ENCODE measurements at regions not wholly inside any gene's neighbourhood (a gene's known extent, or its start where the extent isn't known, plus 50 kb on each side); places are given as distances from the start of the nearest gene placed in this dataset.

DNA sequence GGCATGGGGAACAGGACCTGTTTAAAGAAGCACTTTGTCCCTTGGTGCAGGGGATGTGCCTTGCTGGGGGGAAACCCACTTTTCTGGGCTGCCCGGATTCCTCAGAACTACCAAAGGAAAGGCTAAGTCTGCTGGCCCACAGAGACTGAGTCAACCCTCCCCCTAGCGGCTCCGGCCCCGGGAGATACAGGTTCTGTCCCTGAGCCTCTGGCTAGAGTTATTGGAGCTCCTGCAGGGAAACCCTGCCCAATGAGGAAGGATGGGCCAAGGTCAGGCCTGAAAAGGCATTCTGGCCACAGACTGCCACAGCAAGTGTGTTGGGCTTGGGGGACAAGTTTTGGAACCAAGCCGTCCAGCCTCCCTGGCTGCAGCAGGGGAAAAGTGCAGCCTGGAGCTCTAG lies 490.9 kb upstream of the ACTRT1 start:
- H3K4me1 ChIP-seq (ENCODE audit: insufficient read depth): no peaks in the 10 kb centered on the region
- no peak overlapping the region for H3K4me2 ChIP-seq
- H3K36me3 ChIP-seq (replicated peaks; ENCODE audit: insufficient read depth, low read depth): no peaks in the 10 kb centered on the region
- H3K79me2 ChIP-seq: no peaks in the 10 kb centered on the region
- no peak overlapping the region for H3K4me3 ChIP-seq
- H3K27ac ChIP-seq: no peak overlapping the region
- H4K20me1 ChIP-seq (ENCODE audit: insufficient read depth, poor library complexity, severe bottlenecking): no peaks in the 10 kb centered on the region
- 87% methylated on average over 5 of the region's 5 CpGs for WGBS (ENCODE audit: low lambda C conversion rate, missing lambda C conversion rate)
- H3K27me3 ChIP-seq: no peaks in the 10 kb centered on the region
- no peaks in the 10 kb centered on the region for H3K9me2 ChIP-seq (replicated peaks; ENCODE audit: insufficient read depth)
- no peak overlapping the region for H2AFZ ChIP-seq
- TF ChIP-seq EZH2phosphoT487 (IDR thresholded peaks at IDR 0.05; ENCODE audit: low read depth, severe bottlenecking, unreplicated experiment) (no peak), EZH2 (IDR thresholded peaks at IDR 0.05; ENCODE audit: borderline replicate concordance) (no peak)
- TF ChIP-seq, protein P1, sequence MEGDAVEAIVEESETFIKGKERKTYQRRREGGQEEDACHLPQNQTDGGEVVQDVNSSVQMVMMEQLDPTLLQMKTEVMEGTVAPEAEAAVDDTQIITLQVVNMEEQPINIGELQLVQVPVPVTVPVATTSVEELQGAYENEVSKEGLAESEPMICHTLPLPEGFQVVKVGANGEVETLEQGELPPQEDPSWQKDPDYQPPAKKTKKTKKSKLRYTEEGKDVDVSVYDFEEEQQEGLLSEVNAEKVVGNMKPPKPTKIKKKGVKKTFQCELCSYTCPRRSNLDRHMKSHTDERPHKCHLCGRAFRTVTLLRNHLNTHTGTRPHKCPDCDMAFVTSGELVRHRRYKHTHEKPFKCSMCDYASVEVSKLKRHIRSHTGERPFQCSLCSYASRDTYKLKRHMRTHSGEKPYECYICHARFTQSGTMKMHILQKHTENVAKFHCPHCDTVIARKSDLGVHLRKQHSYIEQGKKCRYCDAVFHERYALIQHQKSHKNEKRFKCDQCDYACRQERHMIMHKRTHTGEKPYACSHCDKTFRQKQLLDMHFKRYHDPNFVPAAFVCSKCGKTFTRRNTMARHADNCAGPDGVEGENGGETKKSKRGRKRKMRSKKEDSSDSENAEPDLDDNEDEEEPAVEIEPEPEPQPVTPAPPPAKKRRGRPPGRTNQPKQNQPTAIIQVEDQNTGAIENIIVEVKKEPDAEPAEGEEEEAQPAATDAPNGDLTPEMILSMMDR (IDR thresholded peaks at IDR 0.05; ENCODE audit: poor library complexity): no peak
- DNase-seq (ENCODE audit: low spot score): no peak
- H3K9me3 ChIP-seq (ENCODE audit: low read depth): no peaks in the 10 kb centered on the region

DNA sequence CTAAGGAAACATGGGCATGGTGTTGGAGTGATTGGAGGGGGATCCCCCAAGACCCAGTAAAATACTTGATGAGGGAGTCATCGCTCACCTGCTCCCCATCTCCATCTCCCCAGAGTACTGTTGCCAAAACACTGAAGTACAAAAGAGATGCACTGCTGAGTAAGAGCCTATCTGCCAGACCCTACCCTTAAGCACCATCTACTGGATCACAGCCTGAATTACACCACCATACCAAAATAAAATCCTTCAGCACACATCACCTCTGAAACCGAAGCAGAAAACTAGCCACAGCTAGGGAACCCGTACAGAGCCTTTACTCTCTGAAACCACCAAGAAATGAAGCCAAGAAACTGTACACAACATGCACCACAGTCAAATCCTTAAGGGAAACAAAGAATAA lies 466.3 kb upstream of the ACTRT1 start:
- no peaks in the 10 kb centered on the region for H3K79me2 ChIP-seq
- H3K27me3 ChIP-seq: no peaks in the 10 kb centered on the region
- H3K4me2 ChIP-seq: no peak overlapping the region
- WGBS (ENCODE audit: low lambda C conversion rate, missing lambda C conversion rate): 62% methylated on average over 3 of the region's 3 CpGs
- no peak overlapping the region for H3K4me3 ChIP-seq
- TF ChIP-seq EZH2phosphoT487 (IDR thresholded peaks at IDR 0.05; ENCODE audit: low read depth, severe bottlenecking, unreplicated experiment) (no peak), EZH2 (IDR thresholded peaks at IDR 0.05; ENCODE audit: borderline replicate concordance) (no peak)
- TF ChIP-seq, protein P1 (IDR thresholded peaks at IDR 0.05; ENCODE audit: poor library complexity): peak; percentile 39
- H2AFZ ChIP-seq: no peak overlapping the region
- no peaks in the 10 kb centered on the region for H3K9me3 ChIP-seq (ENCODE audit: low read depth)
- H3K4me1 ChIP-seq (ENCODE audit: insufficient read depth): no peaks in the 10 kb centered on the region
- no peaks in the 10 kb centered on the region for H4K20me1 ChIP-seq (ENCODE audit: insufficient read depth, poor library complexity, severe bottlenecking)
- no peaks in the 10 kb centered on the region for H3K36me3 ChIP-seq (replicated peaks; ENCODE audit: insufficient read depth, low read depth)
- peak; percentile 7 for DNase-seq (ENCODE audit: low spot score)
- H3K9me2 ChIP-seq (replicated peaks; ENCODE audit: insufficient read depth): no peaks in the 10 kb centered on the region
- no peak overlapping the region for H3K27ac ChIP-seq

DNA sequence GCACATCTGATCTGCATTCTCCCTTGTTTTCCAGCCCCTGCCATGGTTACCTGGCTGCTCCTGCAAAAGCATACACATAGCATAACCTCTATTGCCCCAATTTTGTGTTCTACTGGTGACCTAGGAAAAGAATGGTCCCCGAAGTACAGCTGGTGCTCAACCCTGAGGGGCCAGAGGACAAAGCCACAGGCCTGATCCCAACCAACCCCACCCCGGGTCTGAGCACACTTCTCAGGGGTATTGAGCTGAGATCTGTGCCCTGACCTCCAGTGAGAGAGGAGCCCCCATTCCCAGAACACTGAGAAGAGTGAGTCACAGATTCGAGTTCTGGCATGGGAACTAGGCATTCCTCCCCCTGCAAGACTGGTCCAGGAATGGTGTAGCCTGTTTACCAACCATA lies 465.5 kb upstream of the ACTRT1 start:
- H3K4me2 ChIP-seq: no peak overlapping the region
- no peak for DNase-seq (ENCODE audit: low spot score)
- no peaks in the 10 kb centered on the region for H3K27me3 ChIP-seq
- H3K27ac ChIP-seq: no peak overlapping the region
- no peak overlapping the region for H3K4me3 ChIP-seq
- H3K36me3 ChIP-seq (replicated peaks; ENCODE audit: insufficient read depth, low read depth): no peaks in the 10 kb centered on the region
- H3K9me2 ChIP-seq (replicated peaks; ENCODE audit: insufficient read depth): no peaks in the 10 kb centered on the region
- 65% methylated on average over 3 of the region's 3 CpGs for WGBS (ENCODE audit: low lambda C conversion rate, missing lambda C conversion rate)
- H2AFZ ChIP-seq: no peak overlapping the region
- TF ChIP-seq EZH2phosphoT487 (IDR thresholded peaks at IDR 0.05; ENCODE audit: low read depth, severe bottlenecking, unreplicated experiment) (no peak), EZH2 (IDR thresholded peaks at IDR 0.05; ENCODE audit: borderline replicate concordance) (no peak)
- TF ChIP-seq, protein P1 (IDR thresholded peaks at IDR 0.05; ENCODE audit: poor library complexity): no peak
- H3K79me2 ChIP-seq: no peaks in the 10 kb centered on the region
- H4K20me1 ChIP-seq (ENCODE audit: insufficient read depth, poor library complexity, severe bottlenecking): no peaks in the 10 kb centered on the region
- no peaks in the 10 kb centered on the region for H3K4me1 ChIP-seq (ENCODE audit: insufficient read depth)
- no peaks in the 10 kb centered on the region for H3K9me3 ChIP-seq (ENCODE audit: low read depth)

DNA sequence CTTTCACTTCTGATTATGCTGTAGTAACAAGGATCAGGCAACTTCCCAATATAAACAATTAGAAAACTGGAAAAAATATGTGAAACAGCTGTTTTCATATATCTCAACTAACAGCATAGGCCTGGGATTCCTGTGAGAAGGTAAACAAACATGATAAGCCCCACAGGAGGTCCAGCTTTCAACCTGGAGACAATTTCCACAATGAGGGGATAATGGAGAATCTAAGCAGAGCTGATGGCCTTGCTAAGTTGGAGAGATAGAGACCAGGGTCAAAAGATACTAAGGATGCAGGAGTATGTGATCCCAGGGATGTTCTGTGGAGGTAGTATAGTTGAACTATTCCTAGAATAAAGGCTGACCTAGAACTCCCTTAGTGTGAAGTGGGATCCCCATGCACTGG lies 452.3 kb upstream of the ACTRT1 start:
- Histone ChIP-seq H3K4me1 (ENCODE audit: insufficient read depth) (no peaks in the 10 kb centered on the region), H3K27ac (no peak overlapping the region), H3K36me3 (replicated peaks; ENCODE audit: insufficient read depth, low read depth) (no peaks in the 10 kb centered on the region), H3K27me3 (no peaks in the 10 kb centered on the region), H2AFZ (no peak overlapping the region), H3K79me2 (no peaks in the 10 kb centered on the region), H3K9me3 (ENCODE audit: low read depth) (no peaks in the 10 kb centered on the region), H3K4me3 (no peak overlapping the region), H3K9me2 (replicated peaks; ENCODE audit: insufficient read depth) (no peaks in the 10 kb centered on the region), H3K4me2 (no peak overlapping the region), H4K20me1 (ENCODE audit: insufficient read depth, poor library complexity, severe bottlenecking) (no peaks in the 10 kb centered on the region)
- no peak for TF ChIP-seq EZH2 (IDR thresholded peaks at IDR 0.05; ENCODE audit: borderline replicate concordance)
- DNase-seq (ENCODE audit: low spot score): no peak

Measured in hepatocyte (in vitro differentiated cells).